ENCODE measurements at regions not wholly inside any gene's neighbourhood (a gene's known extent, or its start where the extent isn't known, plus 50 kb on each side); places are given as distances from the start of the nearest gene placed in this dataset.

GRCh38 chr6:22399693-22400092, 102.9 kb upstream of the PRL start:
- Mint-ChIP-seq H3K36me3 (ENCODE audit: low read depth) (no peaks in the 10 kb centered on the region), H3K9me3 (no peaks in the 10 kb centered on the region), H3K27ac (no peak overlapping the region), H3K27me3 (no peaks in the 10 kb centered on the region), H3K4me1 (ENCODE audit: low read depth) (no peaks in the 10 kb centered on the region), H3K4me3 (no peak overlapping the region)
- ATAC-seq (no peak), DNase-seq (no peak)
- intact Hi-C loops (cut with micrococcal nuclease): no loop called here
- ChIA-PET POLR2A (no interaction called here), CTCF (no interaction called here)
- no peak for TF ChIP-seq CTCF (IDR thresholded peaks at IDR 0.05)

- ChIA-PET POLR2A (no interaction called here), CTCF (no interaction called here)
- DNase-seq: no peak
- H3K4me3 Mint-ChIP-seq: no peak overlapping the region
- no peaks in the 10 kb centered on the region for H3K9me3 Mint-ChIP-seq
- intact Hi-C loops (cut with micrococcal nuclease): no loop called here
- H3K36me3 Mint-ChIP-seq (ENCODE audit: low read depth): no peaks in the 10 kb centered on the region
- H3K27ac Mint-ChIP-seq: no peak overlapping the region
- TF ChIP-seq CTCF (IDR thresholded peaks at IDR 0.05): no peak
- H3K4me1 Mint-ChIP-seq (ENCODE audit: low read depth): no peaks in the 10 kb centered on the region
- H3K27me3 Mint-ChIP-seq: no peaks in the 10 kb centered on the region
- ATAC-seq: no peak
These were observed 104.4 kb upstream of the PRL start for GRCh38 chr6:22401206-22401605.

GRCh38 chr6:22401932-22402331, 105.1 kb upstream of the PRL start:
- H3K4me3 Mint-ChIP-seq: no peak overlapping the region
- TF ChIP-seq CTCF (IDR thresholded peaks at IDR 0.05): no peak
- H3K9me3 Mint-ChIP-seq: no peaks in the 10 kb centered on the region
- H3K27me3 Mint-ChIP-seq: no peaks in the 10 kb centered on the region
- no peaks in the 10 kb centered on the region for H3K36me3 Mint-ChIP-seq (ENCODE audit: low read depth)
- no peak for DNase-seq
- H3K4me1 Mint-ChIP-seq (ENCODE audit: low read depth): no peaks in the 10 kb centered on the region
- no peak for ATAC-seq
- CTCF ChIA-PET: no interaction called here
- intact Hi-C loops (cut with micrococcal nuclease): no loop called here
- H3K27ac Mint-ChIP-seq: no peak overlapping the region
- POLR2A ChIA-PET: no interaction called here

- Mint-ChIP-seq H3K9me3 (no peaks in the 10 kb centered on the region), H3K27me3 (no peaks in the 10 kb centered on the region), H3K4me1 (ENCODE audit: low read depth) (no peaks in the 10 kb centered on the region), H3K27ac (no peak overlapping the region), H3K4me3 (no peak overlapping the region), H3K36me3 (ENCODE audit: low read depth) (no peaks in the 10 kb centered on the region)
- DNase-seq (no peak), ATAC-seq (no peak)
- CTCF ChIA-PET: no interaction called here
- POLR2A ChIA-PET: no interaction called here
- TF ChIP-seq CTCF (IDR thresholded peaks at IDR 0.05): no peak
- intact Hi-C loops (cut with micrococcal nuclease): no loop called here
These were observed 112.7 kb upstream of the PRL start for GRCh38 chr6:22409486-22409885.

GRCh38 chr6:22411376-22412105, 114.7 kb upstream of the PRL start:
- H3K4me1 Mint-ChIP-seq (ENCODE audit: low read depth): no peaks in the 10 kb centered on the region
- no peak overlapping the region for H3K27ac Mint-ChIP-seq
- ChIA-PET CTCF (no interaction called here), POLR2A (no interaction called here)
- no peaks in the 10 kb centered on the region for H3K9me3 Mint-ChIP-seq
- no peak for TF ChIP-seq CTCF (IDR thresholded peaks at IDR 0.05)
- no peak overlapping the region for H3K4me3 Mint-ChIP-seq
- no peaks in the 10 kb centered on the region for H3K36me3 Mint-ChIP-seq (ENCODE audit: low read depth)
- intact Hi-C loops (cut with micrococcal nuclease): no loop called here
- no peaks in the 10 kb centered on the region for H3K27me3 Mint-ChIP-seq
- no peak for DNase-seq
- ATAC-seq: no peak

Data from activated CD8-positive, alpha-beta T cell treated with anti-CD3 and anti-CD28 coated beads for 36 hours (primary cell).